ENCODE measurements at regions not wholly inside any gene's neighbourhood (a gene's known extent, or its start where the extent isn't known, plus 50 kb on each side); places are given as distances from the start of the nearest gene placed in this dataset.
"Not testable (repeated sequence)": the region's sequence is repeated elsewhere in the genome, so short reads cannot be mapped to it uniquely, and the experiment has no call there.

DNA sequence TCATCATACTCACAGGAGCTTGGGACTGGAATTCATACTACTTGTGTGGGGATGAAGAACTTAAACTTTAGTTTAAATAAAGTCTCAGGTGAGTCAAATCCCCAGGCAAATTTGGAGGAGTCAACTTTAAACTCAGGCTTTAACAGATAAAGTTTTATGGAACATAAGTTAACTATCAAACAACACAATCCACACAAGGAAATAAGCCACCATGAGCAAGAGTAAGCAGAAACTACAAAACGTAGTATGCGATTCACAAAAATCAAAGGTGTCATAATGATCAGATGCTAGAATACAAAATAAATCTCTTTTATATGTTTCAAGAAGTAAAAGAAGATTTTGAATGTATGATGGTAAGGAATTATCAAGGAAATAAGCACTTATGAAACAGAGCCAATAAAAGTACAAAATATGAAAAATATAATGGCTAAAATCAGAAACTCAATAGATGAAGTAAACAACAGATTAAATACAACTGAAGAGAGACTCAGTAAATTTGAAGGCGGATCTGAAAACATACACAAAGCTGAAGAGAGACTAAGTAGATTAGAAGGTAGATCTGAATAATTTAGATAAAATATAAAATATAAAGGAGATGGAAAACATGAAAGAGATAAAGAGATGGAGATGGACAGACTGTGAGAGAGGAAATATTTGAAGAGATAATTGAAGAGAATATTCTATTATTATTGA is 97.5 kb upstream of the TWIST2 start:
- no peak for DNase-seq (ENCODE audit: low spot score)

DNA sequence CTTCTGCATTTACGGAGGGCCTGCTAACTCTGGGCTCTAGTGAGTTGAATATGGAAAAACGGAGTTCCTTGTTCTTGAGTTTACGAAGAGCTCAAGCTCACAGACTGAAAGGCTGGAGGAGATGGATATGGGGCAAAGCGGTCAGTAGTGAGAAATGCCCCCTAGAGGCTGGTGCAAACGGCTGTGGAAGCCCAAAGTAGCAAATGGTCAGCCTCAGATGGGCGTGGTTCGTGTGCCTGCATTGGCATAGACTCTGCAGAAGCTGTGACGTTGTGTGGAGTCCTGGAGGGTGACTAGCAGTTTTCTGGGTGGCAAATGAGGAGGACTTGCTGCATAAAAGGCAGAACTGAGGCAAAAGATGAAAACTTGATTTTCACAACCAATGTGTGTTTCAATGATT is 93.6 kb upstream of the TWIST2 start:
- peak; percentile 17 for DNase-seq (ENCODE audit: low spot score)

DNA sequence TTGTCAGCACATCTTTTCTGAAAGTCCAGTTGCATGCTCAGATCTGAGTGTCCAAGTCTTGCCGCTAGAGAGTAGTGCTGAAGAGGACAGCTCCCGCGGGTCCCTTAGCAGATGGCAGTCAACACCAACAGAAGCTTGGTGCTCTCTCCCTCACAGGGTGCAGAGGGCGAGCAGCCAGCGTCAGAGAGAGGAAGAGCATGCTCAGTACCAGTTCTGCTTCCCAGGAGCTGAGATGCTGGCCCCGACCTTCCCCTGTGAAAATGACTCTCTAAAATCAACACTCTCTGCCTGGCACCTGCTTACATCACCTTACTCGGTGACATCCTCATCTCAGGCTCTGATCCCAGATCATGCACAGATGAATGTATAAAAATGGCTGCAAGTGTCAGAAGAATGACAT is 86.0 kb upstream of the TWIST2 start:
- DNase-seq (ENCODE audit: low spot score) = peak; percentile 30

DNA sequence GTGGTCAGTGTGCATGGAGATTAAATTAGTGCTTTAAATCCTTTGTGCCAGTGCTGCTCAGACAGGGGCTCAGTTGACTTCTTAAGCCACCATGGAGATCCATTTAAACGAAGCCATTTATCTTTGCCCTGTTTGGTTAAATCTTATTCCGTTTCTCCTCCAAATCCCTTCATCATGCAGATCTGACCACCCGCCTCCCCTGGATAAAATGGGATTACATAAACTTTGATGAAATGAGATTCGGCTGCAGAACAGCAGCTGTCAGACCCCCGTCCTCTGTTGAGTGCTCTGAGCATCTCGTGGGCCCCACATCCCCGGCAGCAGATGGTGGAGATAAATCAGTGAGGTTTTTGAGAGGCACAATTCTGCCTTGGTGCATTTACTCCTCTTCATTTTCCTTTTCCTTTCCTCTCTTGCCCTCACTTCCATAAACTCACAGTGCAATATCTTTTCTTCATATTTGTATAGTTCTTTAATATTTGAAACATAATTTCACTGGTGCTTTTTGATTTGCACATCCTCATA is 84.4 kb upstream of the TWIST2 start:
- no peak for DNase-seq (ENCODE audit: low spot score)

DNA sequence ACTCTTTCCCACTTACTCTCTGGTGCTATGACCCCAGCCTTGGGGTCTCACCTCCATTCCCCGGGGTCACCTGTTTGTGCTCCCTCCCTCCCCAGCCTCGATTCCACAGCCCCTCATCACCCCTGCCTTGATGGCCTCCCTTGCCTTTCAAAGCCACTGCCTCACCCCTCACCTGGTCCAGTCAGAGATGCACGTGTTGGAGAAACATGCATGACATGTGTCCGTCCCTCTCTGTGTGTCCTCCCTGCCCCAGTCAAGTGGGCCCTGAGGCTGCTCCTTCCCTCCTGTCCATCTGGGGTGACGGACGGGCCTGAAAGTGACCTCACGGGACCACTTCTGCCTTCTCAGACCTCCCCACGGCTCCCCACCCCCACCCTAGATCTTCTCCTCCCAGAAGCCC is 82.3 kb upstream of the TWIST2 start:
- DNase-seq (ENCODE audit: low spot score) = no peak

DNA sequence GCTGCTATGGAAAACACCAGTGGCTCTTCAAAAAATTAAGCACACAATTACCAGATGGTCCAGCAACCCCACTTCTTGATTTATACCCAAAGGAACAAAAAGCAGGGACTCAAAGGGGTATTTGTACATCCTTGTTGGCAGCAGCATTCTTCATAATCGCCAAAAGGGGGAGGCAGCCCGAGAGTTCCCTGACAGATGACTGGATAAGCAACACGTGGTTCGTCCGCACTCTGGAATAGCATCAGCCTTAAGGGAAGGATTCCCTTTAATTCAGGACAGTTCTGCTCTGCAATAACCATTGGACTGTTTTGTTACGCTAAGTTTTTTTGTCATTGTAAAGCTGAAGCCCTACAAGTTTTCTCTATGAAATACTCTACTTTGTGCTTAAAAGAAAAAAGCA is 76.7 kb upstream of the TWIST2 start:
- no peak for DNase-seq (ENCODE audit: low spot score)

DNA sequence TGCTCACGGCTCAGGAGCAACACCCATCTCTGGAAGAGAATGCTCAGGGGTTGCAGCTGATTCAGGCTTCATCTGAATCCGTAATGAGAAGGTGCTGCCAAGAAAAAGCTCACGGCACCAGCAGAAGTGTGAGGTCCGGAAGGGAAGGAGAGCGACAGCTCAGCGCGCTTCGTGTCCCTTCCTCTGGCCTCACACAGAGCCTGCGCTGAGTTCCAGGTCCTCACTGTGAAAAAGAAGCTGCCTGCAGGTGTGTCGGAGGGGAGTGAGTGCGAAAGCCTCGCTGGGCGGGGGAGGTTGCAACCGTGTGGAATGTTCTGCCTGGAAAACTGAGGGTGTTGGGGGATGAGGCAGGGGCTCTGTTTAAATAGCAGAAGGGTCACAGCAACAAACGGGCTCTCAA is 76.2 kb upstream of the TWIST2 start:
- no peak for DNase-seq (ENCODE audit: low spot score)

DNA sequence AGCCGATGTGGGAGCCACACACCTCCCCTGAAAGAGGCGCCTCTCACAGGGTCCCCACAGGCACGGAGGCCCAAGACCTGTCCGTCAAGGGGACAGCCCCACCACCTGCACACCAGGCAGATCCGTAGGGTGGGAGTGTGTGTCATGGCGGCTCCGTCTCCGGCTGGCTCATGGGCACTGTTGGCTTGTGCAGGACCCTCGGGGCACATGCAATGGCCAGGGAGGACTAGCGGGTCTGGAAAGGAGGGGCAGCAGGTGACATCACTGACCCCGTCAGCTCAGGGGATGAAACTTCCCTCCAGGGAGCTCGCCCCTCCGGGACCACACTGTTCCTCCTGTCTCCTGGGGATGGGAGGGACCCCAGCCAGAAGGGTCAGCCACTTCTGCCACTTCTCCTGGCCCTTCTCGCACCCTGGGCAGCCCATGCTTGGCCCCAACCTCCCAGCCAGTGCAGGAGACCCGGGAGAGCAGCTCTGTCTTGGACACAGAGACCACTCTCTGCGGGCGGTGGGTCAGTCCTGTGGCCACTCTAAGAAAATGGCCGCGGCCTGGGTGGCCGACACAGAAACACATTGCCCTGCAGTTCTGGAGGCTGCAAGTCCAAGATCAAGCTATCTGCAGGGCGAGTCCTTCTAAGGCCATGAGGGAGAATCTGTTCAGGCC is 75.1 kb upstream of the TWIST2 start:
- DNase-seq (ENCODE audit: low spot score) = no peak

DNA sequence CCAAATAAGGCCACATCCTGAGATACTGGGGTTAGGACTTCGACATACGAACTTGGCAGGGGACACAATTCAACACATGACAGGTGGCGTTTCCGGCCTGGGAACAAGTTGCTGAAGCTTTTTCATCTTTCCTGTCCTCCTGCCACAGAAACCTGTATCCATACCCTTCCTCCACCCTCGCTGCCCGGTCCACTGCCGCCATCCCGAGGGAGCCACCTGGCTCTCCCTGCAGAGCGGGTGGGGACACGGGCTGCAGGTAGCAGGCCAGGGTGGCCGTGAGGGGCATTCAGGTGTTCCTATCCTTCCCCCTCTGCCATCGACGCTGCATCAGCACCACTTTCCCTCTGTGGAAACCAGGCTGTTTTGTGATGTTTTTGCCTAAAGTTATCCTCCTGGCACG is 74.4 kb upstream of the TWIST2 start:
- DNase-seq (ENCODE audit: low spot score) = no peak

DNA sequence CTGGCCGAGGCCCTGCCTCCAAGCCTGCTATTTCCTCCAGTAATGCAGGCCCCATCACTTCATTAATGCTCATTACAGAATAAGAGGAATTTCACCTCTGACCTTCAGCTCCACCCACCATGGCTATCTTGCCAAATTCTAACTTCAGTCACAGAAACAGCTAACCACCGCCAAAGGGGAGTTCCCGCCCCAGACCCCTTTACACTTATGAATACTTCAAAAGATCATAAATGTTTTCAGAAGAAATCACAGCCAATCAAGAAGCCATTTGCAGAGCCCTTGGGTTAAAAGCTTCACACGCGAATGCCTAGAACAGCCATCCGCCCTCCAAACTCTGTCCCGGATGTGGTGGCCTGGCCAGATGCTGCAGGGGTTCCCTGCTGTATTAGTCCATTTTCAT is 73.8 kb upstream of the TWIST2 start:
- no peak for DNase-seq (ENCODE audit: low spot score)

DNA sequence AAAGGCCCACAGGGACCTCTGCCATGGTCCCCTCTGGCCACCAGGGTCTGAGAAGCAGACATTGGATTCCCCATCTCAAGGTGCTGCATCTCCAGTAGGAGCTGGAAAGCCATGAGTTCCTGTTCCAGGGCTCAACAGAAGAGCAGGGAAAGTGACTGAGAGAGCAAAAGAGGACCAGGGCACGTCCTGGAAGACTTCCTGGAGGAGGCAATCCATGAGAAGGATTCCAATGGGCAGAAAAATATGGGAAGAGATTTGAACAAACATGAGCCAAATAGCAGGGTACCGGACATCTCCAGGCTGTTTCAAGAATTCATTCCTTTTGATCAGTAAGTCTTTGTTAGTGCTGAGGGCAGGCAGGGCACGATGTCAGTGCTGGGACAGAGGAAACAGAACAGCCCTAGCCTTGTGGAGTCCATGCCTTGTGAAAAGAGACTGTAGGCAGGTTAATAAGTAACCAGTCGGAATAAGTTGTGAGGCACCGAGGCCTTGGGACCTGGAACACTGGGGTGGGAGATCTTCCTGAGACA is 72.8 kb upstream of the TWIST2 start:
- no peak for DNase-seq (ENCODE audit: low spot score)

DNA sequence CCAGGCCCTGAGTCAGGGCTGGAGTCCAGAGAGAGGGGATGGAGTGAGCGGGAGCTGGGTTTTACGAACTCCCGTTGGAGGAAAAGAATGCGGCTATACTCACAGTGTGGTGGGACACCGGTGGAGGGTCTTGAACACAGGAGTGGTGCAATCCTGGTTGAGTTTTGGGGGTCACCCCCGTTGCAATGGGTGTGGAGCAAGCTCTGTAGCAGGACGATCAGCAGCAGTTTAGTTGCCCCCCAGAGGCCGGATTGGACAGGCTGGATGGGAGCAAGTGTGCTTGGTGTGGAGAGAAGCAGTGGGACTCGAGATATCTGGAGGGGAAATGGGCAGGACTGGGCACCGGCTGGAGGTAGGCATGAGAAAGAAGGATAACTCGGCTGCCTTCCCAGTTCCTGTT is 72.3 kb upstream of the TWIST2 start:
- no peak for DNase-seq (ENCODE audit: low spot score)

DNA sequence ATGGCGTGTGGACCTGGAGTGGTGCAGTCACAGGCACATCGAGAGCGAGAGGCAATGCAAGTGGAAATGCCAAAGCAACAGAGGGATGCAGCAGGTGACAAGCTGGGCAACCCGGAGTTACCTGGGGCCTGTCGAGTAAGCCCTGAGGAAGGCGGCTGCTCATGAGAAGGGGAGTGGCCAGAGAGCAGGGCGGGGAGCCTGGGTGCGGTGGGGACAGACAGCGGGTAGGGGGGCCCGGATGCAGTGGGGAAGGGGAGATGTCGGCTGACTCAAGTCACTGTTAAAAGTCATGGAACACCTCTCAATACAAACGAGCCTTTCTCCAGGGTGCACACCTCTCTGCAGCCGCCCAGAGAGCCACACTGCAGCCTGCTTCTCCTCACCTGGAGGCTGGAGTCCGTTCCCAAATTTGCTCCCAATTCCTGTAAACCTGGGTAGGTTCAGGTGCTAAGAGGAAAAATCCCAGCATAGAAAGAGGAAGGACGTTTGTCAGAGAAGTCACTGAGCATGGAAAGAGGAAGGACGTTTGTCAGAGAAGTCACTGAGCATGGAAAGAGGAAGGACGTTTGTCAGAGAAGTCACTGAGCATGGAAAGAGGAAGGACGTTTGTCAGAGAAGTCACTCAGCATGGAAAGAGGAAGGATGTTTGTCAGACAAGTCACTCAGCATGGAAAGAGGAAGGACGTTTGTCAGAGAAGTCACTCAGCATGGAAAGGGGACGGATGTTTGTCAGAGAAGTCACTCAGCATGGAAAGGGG is 71.7 kb upstream of the TWIST2 start:
- no peak for DNase-seq (ENCODE audit: low spot score)

DNA sequence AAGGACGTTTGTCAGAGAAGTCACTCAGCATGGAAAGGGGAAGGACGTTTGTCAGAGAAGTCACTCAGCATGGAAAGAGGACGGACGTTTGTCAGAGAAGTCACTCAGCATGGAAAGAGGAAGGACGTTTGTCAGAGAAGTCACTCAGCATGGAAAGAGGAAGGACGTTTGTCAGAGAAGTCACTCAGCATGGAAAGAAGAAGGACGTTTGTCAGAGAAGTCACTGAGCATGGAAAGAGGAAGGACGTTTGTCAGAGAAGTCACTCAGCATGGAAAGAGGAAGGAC is 71.2 kb upstream of the TWIST2 start:
- DNase-seq (ENCODE audit: low spot score) = not testable (repeated sequence)

DNA sequence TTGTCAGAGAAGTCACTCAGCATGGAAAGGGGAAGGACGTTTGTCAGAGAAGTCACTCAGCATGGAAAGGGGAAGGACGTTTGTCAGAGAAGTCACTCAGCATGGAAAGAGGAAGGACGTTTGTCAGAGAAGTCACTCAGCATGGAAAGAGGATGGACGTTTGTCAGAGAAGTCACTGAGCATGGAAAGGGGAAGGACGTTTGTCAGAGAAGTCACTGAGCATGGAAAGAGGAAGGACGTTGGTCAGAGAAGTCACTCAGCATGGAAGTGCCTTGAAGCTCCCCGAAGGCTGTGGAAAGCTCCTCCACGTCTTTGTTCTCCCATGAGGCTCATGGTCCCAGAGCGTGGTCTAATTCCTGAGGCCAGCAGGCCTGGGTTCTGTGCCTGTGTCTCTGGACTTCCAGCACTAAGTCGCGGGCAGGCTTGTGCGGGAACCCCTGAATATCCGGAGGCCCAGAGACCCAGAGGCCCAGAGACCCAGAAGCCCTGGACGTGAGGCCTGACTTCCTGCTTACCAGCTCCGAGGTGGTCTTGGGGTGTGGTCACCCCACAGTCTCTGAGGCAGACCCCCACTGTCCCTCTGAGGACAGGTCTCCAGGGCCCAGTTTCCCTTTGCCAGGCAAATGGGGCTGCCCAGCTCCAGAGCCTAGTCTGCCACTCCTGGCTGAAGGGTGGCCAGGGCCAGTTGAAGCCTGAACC is 70.4 kb upstream of the TWIST2 start:
- DNase-seq (ENCODE audit: low spot score) = no peak

DNA sequence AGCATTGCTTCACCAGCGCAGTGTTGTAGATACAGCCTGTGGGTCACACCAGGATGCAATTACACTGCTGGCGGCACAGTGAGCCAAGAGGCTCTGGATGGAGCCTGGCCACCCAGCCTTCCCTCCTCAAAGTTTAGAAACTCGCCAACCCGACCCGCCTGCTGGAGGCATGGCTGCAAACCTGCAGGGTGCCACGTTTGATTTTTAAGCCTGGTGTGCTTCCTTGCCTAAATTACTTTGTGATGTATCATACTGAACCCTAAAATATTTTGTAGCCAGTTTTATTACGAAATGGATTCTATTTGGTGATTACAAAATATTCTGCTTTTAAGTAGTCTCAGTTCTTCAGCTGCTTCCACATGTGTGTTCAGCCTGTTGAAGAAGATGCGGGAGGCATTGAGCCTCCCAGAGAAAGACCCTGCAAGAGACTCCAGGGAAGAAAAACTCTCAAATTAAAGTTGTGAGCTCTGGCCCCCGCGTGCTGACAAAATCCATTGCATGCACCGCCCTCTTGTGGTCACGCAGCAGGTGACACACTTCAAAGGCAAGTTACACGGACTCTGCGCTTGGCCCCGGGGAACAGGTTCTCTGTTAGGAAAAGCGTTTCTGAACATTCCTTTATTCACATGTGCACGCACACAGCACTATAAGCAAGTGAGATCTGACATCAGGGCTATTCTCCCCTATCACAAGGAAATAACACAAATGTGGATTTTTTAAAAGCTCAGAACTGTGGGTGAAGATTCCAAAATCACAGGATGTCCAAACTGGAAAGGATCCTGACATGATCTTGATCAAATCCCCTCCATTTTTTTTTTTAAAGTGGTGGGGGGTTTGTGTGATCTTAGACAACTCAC is 63.0 kb upstream of the TWIST2 start:
- DNase-seq (ENCODE audit: low spot score) = peak; percentile 64

DNA sequence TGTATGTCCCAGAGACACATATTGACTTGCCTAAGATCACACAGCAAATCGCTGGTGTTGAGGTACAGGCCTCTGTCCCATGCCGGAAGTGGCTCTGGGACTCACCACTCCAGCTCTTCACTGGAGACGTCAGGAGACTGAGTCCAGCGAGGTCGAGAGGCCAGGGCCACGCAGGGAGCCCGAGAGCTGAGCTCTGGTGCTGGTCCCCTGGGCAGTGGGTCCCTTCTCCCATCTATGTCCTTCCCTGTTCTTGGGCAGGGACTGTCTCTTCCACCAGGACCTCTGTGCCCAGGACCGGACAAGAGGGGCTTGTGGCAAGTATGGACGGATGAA is 62.4 kb upstream of the TWIST2 start:
- DNase-seq (ENCODE audit: low spot score) = no peak

DNA sequence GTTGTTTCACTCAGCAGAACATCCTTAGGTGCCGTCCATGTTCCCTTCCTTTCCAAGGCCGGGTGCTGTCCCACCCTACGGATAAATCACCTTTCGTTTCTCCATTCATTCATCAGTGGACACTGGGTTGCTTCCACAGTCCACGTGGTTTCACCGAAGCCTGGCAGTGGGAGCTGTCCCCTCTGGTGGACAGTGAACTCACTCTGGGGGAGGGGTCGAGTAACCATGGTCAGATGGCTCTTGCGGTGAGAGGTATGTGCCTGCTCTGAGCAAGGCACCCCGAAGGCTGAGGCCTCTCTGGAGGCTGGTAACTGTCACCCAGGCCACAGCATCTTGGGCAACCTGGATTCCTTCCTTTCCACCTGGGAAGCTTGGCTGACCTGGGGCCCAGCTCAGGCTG is 61.5 kb upstream of the TWIST2 start:
- DNase-seq (ENCODE audit: low spot score) = no peak

DNA sequence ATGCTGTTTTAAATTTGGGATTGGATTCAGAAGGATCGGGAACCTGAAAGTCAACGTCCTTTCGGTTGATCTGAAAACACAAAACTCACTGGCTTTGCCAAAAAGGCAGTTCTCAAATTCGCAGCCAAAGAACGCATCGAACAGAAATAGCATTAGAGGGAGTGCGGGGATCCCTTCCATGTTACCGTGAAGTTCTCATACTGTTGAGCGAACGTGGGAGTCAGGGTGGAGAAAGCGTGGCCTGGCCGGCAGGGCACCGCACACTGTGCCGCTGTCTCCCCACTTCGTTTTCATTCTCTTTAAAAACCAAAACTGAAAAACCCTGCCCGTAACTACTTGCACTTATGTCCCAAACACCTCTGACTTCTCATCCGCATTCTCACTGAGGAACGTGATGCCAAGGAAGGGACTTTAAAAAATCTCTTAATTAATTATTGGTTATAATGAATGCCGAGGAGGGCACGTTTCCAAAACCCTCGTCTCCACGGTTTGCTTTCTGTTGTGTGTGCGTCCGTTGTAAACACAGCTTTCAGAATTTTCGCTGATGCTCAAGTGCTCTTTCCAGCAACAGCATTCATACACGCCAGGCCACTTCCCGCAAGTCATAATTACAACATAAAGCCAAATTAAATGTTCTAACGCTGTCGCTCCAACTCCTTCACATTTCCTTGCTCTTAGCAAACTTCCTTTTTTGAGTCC is 60.9 kb upstream of the TWIST2 start:
- no peak for DNase-seq (ENCODE audit: low spot score)

DNA sequence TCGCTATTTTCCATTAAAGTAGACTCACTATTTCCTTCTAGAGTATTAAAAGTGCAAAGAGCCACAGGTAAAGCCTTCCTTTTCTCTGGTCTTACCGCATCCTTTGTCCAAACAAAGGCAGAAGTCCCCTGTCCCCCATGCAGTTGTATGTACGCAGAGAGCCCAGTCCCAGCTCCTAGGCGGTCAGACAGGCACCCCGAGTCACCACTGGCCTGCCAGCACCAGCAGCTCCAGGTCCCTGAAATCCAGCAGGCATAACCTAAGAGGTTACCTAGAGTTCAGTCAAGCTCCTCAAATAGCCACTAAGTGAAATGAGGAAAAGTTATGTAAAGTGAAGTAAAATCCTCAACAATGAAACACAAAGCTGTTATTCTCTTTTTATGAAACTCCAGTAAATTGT is 60.4 kb upstream of the TWIST2 start:
- DNase-seq (ENCODE audit: low spot score) = no peak

DNA sequence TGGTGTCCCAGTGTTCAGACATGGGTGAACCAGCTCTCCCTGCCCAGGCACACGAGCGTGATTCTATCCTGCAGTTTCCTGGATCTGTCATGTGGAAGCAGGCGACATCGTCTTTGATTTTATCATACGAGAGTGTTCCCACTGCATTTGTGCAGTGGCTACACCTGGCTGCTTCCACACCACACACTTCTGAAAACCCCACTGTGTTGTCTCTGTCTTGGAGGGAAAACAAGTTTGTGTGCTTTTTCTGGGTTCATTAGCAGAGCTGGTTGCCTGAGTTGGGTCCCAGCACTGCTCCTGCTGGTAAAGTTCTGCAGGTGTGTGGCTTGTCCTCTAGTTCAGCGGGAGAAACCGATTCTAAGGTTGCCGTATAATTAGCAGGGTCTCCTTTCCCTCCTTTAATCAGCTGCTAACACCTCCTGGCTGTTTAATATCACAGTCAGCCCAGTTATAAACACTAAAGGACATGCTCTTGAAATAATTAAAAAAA is 58.5 kb upstream of the TWIST2 start:
- DNase-seq (ENCODE audit: low spot score) = no peak

Measured in HuH-7 (cell line).